ENCODE measurements at regions not wholly inside any gene's neighbourhood (a gene's known extent, or its start where the extent isn't known, plus 50 kb on each side); places are given as distances from the start of the nearest gene placed in this dataset.

DNA sequence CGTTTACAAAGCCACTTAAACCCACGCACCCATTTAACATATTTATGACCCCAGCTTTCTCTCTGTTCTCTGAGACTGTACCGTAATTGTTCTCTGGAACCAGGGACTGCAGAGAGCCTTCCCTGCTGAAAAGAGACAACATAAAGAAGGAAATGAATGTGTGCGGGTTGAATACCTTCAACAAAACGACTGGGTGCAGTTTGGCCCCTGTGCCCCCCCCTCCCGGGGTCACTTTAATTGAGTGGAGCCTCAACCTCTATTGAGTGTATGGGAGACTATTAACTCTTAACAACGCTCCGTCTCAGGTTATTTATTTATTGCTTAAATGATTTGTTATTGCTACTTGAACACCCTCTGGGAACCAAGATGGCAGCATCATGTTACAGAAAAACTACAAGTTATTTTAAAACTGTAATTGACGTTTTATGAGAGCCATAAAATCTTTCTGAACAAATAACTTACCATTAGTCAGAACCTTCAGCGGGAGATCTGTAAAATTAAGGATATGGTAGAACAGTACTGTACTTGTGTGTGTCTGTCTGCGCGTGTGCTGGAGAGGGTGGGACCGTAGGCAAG, 70.6 kb downstream of the GAS1 start:
- ATAC-seq (ENCODE audit: insufficient number of reproducible peaks, low FRiP score, low read depth) (no peak), DNase-seq (ENCODE audit: low spot score) (no peak)
- no peaks in the 10 kb centered on the region for H3K27me3 ChIP-seq (replicated peaks; ENCODE audit: insufficient read depth)
- no peaks in the 10 kb centered on the region for H3K4me1 ChIP-seq (ENCODE audit: control insufficient read depth in 1 of 2, low read depth in 2 of 2)
- no peak for TF ChIP-seq CTCF (IDR thresholded peaks at IDR 0.05)
- no peak overlapping the region for H3K27ac ChIP-seq
- no peaks in the 10 kb centered on the region for H3K9me3 ChIP-seq
- no peaks in the 10 kb centered on the region for H3K36me3 ChIP-seq
- H3K4me3 ChIP-seq: no peak overlapping the region

DNA sequence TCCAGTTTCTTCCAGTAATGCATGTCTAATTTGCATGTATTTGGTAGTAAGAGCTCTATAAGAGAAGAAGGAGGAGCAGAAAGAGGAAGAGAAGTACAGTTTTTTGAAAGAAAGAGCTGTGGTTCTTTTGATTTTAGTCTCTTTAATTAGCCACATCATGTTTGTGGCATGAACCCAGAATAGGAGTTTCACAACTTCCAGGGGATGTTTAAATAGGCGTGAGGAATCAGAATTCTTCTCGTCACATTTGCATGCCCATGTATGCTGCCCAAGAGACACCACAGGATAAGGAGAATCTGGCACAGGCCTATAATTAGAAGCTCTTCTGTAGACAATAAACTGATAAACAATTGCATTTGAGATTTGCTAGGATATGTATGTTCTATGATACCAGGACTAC, 78.7 kb downstream of the GAS1 start:
- no peaks in the 10 kb centered on the region for H3K27me3 ChIP-seq (replicated peaks; ENCODE audit: insufficient read depth)
- TF ChIP-seq CTCF (IDR thresholded peaks at IDR 0.05): no peak
- H3K4me1 ChIP-seq (ENCODE audit: control insufficient read depth in 1 of 2, low read depth in 2 of 2): no peaks in the 10 kb centered on the region
- DNase-seq (ENCODE audit: low spot score) (no peak), ATAC-seq (ENCODE audit: insufficient number of reproducible peaks, low FRiP score, low read depth) (no peak)
- no peaks in the 10 kb centered on the region for H3K36me3 ChIP-seq
- no peak overlapping the region for H3K27ac ChIP-seq
- no peaks in the 10 kb centered on the region for H3K9me3 ChIP-seq
- no peak overlapping the region for H3K4me3 ChIP-seq

- Histone ChIP-seq H3K9me3 (no peaks in the 10 kb centered on the region), H3K36me3 (no peaks in the 10 kb centered on the region), H3K27me3 (replicated peaks; ENCODE audit: insufficient read depth) (no peaks in the 10 kb centered on the region), H3K4me1 (ENCODE audit: control insufficient read depth in 1 of 2, low read depth in 2 of 2) (no peaks in the 10 kb centered on the region), H3K27ac (no peak overlapping the region), H3K4me3 (no peak overlapping the region)
- DNase-seq (ENCODE audit: low spot score) (no peak), ATAC-seq (ENCODE audit: insufficient number of reproducible peaks, low FRiP score, low read depth) (no peak)
- TF ChIP-seq CTCF (IDR thresholded peaks at IDR 0.05): no peak
Observed at GRCh38 chr9:86867804-86868313, 79.4 kb downstream of the GAS1 start.

DNA sequence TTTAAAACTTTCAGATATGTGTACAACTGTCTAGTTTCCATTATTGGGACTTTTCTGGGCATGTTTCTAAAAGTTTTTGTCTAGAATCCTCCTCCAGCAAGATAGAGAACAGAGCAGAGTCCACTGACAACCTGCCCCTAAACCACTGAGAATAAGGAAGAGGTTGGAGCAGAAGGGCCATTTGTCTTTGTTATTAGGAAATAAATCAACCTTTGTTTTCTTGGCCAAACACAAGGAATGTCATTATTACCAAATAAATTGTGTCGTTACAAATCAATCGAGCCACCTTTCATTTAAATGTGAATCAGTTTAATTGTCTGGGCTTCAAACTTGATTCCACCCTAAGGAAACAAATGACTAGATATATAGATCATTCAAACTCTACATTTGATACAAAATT, 81.4 kb downstream of the GAS1 start:
- Histone ChIP-seq H3K27ac (no peak overlapping the region), H3K9me3 (no peaks in the 10 kb centered on the region), H3K27me3 (replicated peaks; ENCODE audit: insufficient read depth) (no peaks in the 10 kb centered on the region), H3K36me3 (no peaks in the 10 kb centered on the region), H3K4me3 (no peak overlapping the region), H3K4me1 (ENCODE audit: control insufficient read depth in 1 of 2, low read depth in 2 of 2) (no peaks in the 10 kb centered on the region)
- ATAC-seq (ENCODE audit: insufficient number of reproducible peaks, low FRiP score, low read depth): no peak
- no peak for DNase-seq (ENCODE audit: low spot score)
- no peak for TF ChIP-seq CTCF (IDR thresholded peaks at IDR 0.05)

DNA sequence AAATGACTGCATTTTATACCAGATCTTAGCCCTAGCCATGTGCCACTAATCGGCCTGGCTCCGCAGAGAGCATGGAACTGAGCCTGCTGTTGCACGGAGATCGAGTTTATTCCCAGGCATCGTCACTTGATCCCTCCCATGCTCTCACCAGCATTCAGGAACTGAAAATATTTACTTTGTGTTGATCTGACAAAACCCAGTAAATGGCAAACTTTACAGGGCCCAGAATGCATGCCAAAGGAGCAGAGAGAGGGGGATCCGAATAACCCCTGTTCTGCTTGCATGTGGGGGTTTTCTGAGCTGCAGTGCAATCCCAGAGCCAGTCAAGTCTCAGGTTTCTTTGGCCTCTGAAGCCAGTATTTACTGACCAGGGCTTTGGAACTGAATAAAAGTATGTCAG, 87.3 kb downstream of the GAS1 start:
- Histone ChIP-seq H3K4me3 (no peak overlapping the region), H3K27ac (no peak overlapping the region), H3K9me3 (no peaks in the 10 kb centered on the region), H3K4me1 (ENCODE audit: control insufficient read depth in 1 of 2, low read depth in 2 of 2) (no peaks in the 10 kb centered on the region), H3K27me3 (replicated peaks; ENCODE audit: insufficient read depth) (no peaks in the 10 kb centered on the region), H3K36me3 (no peaks in the 10 kb centered on the region)
- ATAC-seq (ENCODE audit: insufficient number of reproducible peaks, low FRiP score, low read depth): no peak
- no peak for TF ChIP-seq CTCF (IDR thresholded peaks at IDR 0.05)
- no peak for DNase-seq (ENCODE audit: low spot score)

Data from thoracic aorta (tissue), 2 donors.